Omental fat pad (tissue), 3 donors: ENCODE measurements at regions not wholly inside any gene's neighbourhood (a gene's known extent, or its start where the extent isn't known, plus 50 kb on each side); places are given as distances from the start of the nearest gene placed in this dataset.
"Not testable (repeated sequence)": the region's sequence is repeated elsewhere in the genome, so short reads cannot be mapped to it uniquely, and the experiment has no call there.

Source experiments
- ATAC-seq: fragments of 150-250 bp; one replicate; pipeline ENCODE4 v1.9.1; 2016; ENCODE audit warnings: mild to moderate bottlenecking, moderate library complexity; ENCODE audit not compliant: low FRiP score
- DNase-seq: peaks from one replicate; pipeline ENCODE4 v3.0.0-alpha.2; 2019; ENCODE audit warnings: low spot score
- CTCF ChIP-seq, 3 donors: fragments of 450-650 bp; IDR thresholded peaks; one replicate each; pipeline ENCODE4 v1.5.1; 2016 to 2017; ENCODE audit warnings: antibody characterized with exemption in 3 of 3, mild to moderate bottlenecking in 3 of 3, moderate library complexity in 2 of 3

- DNase-seq (no peak), ATAC-seq (no peak)
- TF ChIP-seq CTCF (IDR thresholded peaks at IDR 0.05) = no peak
Measured at GRCh38 chr13:44800626-44801025, 188.6 kb downstream of the NUFIP1 start.

GRCh38 chr13:44797685-44798084 lies 191.6 kb downstream of the NUFIP1 start:
- no peak for ATAC-seq
- no peak for TF ChIP-seq CTCF (IDR thresholded peaks at IDR 0.05)
- DNase-seq = no peak

GRCh38 chr13:44796597-44797490 lies 192.4 kb downstream of the NUFIP1 start:
- no peak for TF ChIP-seq CTCF (IDR thresholded peaks at IDR 0.05)
- DNase-seq (no peak), ATAC-seq (no peak)

- ATAC-seq, DNase-seq: not testable (repeated sequence)
Measured at GRCh38 chr13:44796039-44796438, 193.2 kb downstream of the NUFIP1 start.

- no peak for TF ChIP-seq CTCF (IDR thresholded peaks at IDR 0.05)
- ATAC-seq (no peak), DNase-seq (no peak)
Measured at GRCh38 chr13:44795176-44795575, 194.1 kb downstream of the NUFIP1 start.

DNA sequence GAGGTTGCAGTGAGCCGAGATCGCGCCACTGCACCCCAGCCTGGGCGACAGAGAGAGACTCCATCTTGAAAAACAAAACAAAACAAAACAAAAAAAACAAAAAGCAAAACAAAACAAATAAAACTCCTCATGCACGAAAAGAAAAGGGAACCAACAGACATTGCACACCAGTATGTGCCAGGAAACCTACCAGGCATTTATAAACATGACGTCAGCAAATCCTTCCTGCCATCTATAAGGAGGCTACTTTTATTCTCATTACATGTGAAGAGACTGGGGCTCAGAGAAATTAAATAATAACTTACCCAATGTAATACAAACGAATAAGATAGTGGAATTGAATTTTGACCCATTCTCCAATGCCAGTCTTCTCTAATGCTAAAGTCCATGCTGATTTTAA lies 197.2 kb downstream of the NUFIP1 start:
- ATAC-seq (no peak), DNase-seq (no peak)

DNA sequence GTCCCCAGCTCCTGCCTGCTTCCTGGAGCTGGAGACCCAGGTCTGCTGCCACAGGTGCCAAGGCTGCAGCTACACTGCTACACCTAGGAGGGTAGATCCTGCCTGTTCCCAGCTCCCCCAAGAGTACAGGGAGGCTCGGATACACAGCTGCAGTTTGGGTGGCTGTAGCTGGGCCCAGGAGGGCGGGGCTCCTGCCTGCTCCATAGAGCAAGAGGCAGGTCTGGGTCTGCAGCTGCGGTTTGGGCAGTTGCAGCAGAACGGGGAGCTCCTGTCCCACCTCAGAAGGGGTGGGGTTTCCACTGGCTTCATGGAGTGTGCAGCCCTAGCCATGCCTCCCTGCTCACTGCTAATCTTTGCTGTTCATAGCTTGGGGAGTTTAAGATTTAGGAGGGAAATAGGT lies 199.0 kb downstream of the NUFIP1 start:
- no peak for TF ChIP-seq CTCF (IDR thresholded peaks at IDR 0.05)
- ATAC-seq = no peak

More for the DNA sequence above, 197.2 kb downstream of the NUFIP1 start:
- no peak for TF ChIP-seq CTCF (IDR thresholded peaks at IDR 0.05)

More for the DNA sequence above, 199.0 kb downstream of the NUFIP1 start:
- no peak for DNase-seq
